ENCODE measurements at regions not wholly inside any gene's neighbourhood (a gene's known extent, or its start where the extent isn't known, plus 50 kb on each side); places are given as distances from the start of the nearest gene placed in this dataset.

GRCh38 chr20:11274141-11274594, 600.4 kb upstream of the JAG1 start (continued):
- TF ChIP-seq IKZF2 (IDR thresholded peaks at IDR 0.05) (0 out of 4 replicates have a peak, but pooled peaks of 1 of the 2 experiments have one; percentile 22), SMC3 (IDR thresholded peaks at IDR 0.05; ENCODE audit: borderline replicate concordance, low read length) (peak; percentile 83), SMAD5 (IDR thresholded peaks at IDR 0.05; ENCODE audit: low read depth) (no peak), GATAD2B (conservative IDR thresholded peaks at IDR 0.05; ENCODE audit: low read depth) (no peak), MEF2A (IDR thresholded peaks at IDR 0.05; ENCODE audit: insufficient read depth, low read depth, low read length) (0 out of 2 replicates have a peak, but pooled peaks have one; percentile 12), STAT3 (IDR thresholded peaks at IDR 0.05; ENCODE audit: low read depth, low read length) (no peak), YY1 (IDR thresholded peaks at IDR 0.05; ENCODE audit: low read depth, low read length) (0 out of 2 replicates have a peak, but pooled peaks have one; percentile 30), CTCF (IDR thresholded peaks at IDR 0.05 in 2 of 3, conservative IDR thresholded peaks at IDR 0.05 in 1 of 3; ENCODE audit: control insufficient read depth in 2 of 3, extremely low read depth in 1 of 3, insufficient read depth in 1 of 3, low read depth in 3 of 3, low read length in 3 of 3) (peak; percentile 51 to 84 (median 54); a peak in 5 of 6 replicates), ZBTB11 (CRISPR knock-in tag; IDR thresholded peaks at IDR 0.05) (no peak), ZNF24 (IDR thresholded peaks at IDR 0.05) (0 out of 2 replicates have a peak, but pooled peaks have one; percentile 26), IKZF1 (conservative IDR thresholded peaks at IDR 0.05) (peak; percentile 16; the same call in 1 of the 2 replicates)
- TF ChIP-seq, protein P1, sequence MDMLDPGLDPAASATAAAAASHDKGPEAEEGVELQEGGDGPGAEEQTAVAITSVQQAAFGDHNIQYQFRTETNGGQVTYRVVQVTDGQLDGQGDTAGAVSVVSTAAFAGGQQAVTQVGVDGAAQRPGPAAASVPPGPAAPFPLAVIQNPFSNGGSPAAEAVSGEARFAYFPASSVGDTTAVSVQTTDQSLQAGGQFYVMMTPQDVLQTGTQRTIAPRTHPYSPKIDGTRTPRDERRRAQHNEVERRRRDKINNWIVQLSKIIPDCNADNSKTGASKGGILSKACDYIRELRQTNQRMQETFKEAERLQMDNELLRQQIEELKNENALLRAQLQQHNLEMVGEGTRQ (IDR thresholded peaks at IDR 0.05; ENCODE audit: borderline replicate concordance, low read depth, low read length), result no peak

Data from GM12878 (cell line).